Vagina (tissue), 2 donors: ENCODE measurements at regions not wholly inside any gene's neighbourhood (a gene's known extent, or its start where the extent isn't known, plus 50 kb on each side); places are given as distances from the start of the nearest gene placed in this dataset.

Source experiments
- DNase-seq, 2 donors: peaks; one replicate each; pipeline ENCODE4 v3.0.0-alpha.2; 2017; ENCODE audit errors: extremely low spot score in 2 of 2
- H3K27ac ChIP-seq: fragments of 200-600 bp; sonication (generic); one replicate; pipeline ENCODE4 v1.5.1; 2019
- H3K27me3 ChIP-seq: fragments of 200-600 bp; sonication (generic); one replicate; pipeline ENCODE4 v1.5.1; 2019
- H3K36me3 ChIP-seq, 2 donors: fragments of 200-600 bp; sonication (generic); one replicate each; pipeline ENCODE4 v1.5.1; 2017 to 2019
- H3K4me1 ChIP-seq: fragments of 200-600 bp; sonication (generic); one replicate; pipeline ENCODE4 v1.5.1; 2019
- H3K4me3 ChIP-seq, 2 donors: fragments of 200-600 bp; sonication (generic); 1 replicate in 1 of 2; 2 replicates in 1 of 2; pipeline ENCODE4 v1.5.1; 2016 to 2019
- H3K9me3 ChIP-seq: fragments of 200-600 bp; sonication (generic); one replicate; pipeline ENCODE4 v1.5.1; 2019
- POLR2A ChIP-seq, 2 donors: fragments of 450-650 bp; IDR thresholded peaks; one replicate each; pipeline ENCODE4 v1.6.1; 2017; ENCODE audit warnings: antibody characterized with exemption in 2 of 2, mild to moderate bottlenecking in 2 of 2, moderate library complexity in 2 of 2
- POLR2AphosphoS5 ChIP-seq, 2 donors: sonication (generic); formaldehyde crosslinking; IDR thresholded peaks; one replicate each; pipeline ENCODE4 v1.9.0; 2017; ENCODE audit warnings: antibody characterized with exemption in 2 of 2, mild to moderate bottlenecking in 2 of 2, low read depth in 1 of 2; ENCODE audit not compliant: insufficient read depth in 1 of 2
- intact Hi-C: fragments of 100-400 bp; cut with DNase I; formaldehyde crosslinking; loops from one replicate; pipeline ENCODE4 v1.15.1; 2023
- TF ChIP-seq, protein P1 (sequence below), 3 experiments: fragments of 450-650 bp in 2 of 3; fragments of 200-600 bp in 1 of 3; sonication (generic) in 1 of 3; IDR thresholded peaks; one replicate each; pipeline ENCODE4 v1.5.1; 2017 to 2019; ENCODE audit warnings: antibody characterized with exemption in 3 of 3, mild to moderate bottlenecking in 2 of 3, moderate library complexity in 2 of 3

DNA sequence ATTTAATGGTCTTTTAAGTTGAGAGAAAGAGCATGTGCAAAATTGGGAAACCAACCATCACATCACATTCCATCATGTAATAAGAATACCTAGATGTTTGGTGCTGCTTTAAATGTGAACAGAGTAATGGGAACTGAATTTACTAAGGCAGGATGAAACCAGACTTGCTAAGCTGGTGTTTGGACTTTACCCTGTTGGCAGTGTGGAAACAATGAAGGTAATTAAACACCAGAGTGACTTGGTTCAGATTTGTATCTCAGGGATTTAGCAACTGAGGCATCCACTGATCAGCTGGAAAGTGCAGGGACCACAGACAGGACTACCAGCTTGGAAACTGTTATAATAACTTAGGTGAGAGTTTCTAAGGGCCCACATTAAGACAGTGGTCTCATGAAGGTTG, 263.4 kb downstream of the OLFM3 start:
- Histone ChIP-seq H3K4me1 (no peaks in the 10 kb centered on the region), H3K36me3 (no peaks in the 10 kb centered on the region), H3K9me3 (no peaks in the 10 kb centered on the region), H3K27me3 (no peaks in the 10 kb centered on the region), H3K27ac (no peak overlapping the region), H3K4me3 (no peak overlapping the region)
- no peak for DNase-seq
- TF ChIP-seq POLR2AphosphoS5 (IDR thresholded peaks at IDR 0.05; ENCODE audit: insufficient read depth in 1 of 2, low read depth in 1 of 2) (no peak), POLR2A (IDR thresholded peaks at IDR 0.05) (no peak)
- TF ChIP-seq, protein P1, sequence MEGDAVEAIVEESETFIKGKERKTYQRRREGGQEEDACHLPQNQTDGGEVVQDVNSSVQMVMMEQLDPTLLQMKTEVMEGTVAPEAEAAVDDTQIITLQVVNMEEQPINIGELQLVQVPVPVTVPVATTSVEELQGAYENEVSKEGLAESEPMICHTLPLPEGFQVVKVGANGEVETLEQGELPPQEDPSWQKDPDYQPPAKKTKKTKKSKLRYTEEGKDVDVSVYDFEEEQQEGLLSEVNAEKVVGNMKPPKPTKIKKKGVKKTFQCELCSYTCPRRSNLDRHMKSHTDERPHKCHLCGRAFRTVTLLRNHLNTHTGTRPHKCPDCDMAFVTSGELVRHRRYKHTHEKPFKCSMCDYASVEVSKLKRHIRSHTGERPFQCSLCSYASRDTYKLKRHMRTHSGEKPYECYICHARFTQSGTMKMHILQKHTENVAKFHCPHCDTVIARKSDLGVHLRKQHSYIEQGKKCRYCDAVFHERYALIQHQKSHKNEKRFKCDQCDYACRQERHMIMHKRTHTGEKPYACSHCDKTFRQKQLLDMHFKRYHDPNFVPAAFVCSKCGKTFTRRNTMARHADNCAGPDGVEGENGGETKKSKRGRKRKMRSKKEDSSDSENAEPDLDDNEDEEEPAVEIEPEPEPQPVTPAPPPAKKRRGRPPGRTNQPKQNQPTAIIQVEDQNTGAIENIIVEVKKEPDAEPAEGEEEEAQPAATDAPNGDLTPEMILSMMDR (IDR thresholded peaks at IDR 0.05): no peak
- intact Hi-C loops: no loop called here

DNA sequence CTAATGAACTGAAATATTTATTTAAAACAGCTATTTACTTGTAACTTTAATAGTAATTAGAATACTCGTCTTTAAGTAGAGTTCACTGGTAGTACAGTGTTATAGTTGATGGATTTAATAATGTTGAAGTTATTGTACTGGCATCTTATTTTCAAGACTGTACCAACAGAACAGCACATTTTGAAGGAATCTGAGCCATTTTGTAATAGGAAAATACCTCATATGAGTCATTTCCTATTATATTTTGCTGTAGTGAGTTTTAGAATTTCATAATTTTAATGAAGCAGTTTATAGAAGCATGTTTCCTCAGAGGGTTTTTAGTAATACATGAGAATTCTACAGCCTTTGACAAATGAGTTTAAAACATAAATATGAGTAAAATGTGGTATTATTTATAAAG, 258.3 kb downstream of the OLFM3 start:
- Histone ChIP-seq H3K4me1 (no peaks in the 10 kb centered on the region), H3K4me3 (no peak overlapping the region)

DNA sequence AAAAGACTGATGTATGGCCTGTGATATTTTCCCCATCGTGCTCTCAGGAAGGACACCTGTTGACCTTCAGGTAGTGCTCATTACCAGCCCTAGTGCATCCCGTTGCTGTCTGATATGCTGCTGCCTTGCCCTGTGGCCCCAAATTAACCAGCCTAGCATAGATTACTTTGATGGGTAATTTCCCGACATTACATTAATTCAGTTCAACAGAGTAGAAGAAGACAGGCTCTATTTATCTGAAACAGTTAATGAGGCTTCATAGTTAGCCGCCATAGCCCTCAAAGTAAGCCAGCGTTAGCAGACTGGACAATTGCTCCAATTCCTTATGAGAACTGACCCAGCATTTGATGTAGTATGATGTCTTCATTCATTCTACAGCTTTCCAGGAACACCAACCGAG, 257.6 kb downstream of the OLFM3 start:
- Histone ChIP-seq H3K36me3 (no peaks in the 10 kb centered on the region), H3K4me3 (no peak overlapping the region), H3K27me3 (no peaks in the 10 kb centered on the region), H3K27ac (no peak overlapping the region), H3K9me3 (no peaks in the 10 kb centered on the region), H3K4me1 (no peaks in the 10 kb centered on the region)
- TF ChIP-seq POLR2A (IDR thresholded peaks at IDR 0.05): no peak
- TF ChIP-seq POLR2AphosphoS5 (IDR thresholded peaks at IDR 0.05; ENCODE audit: insufficient read depth in 1 of 2, low read depth in 1 of 2): no peak
- TF ChIP-seq, protein P1 (IDR thresholded peaks at IDR 0.05): no peak
- DNase-seq: no peak
- intact Hi-C loops: no loop called here

More for the DNA sequence above, 258.3 kb downstream of the OLFM3 start:
- Histone ChIP-seq H3K27ac (no peak overlapping the region), H3K36me3 (no peaks in the 10 kb centered on the region), H3K9me3 (no peaks in the 10 kb centered on the region), H3K27me3 (no peaks in the 10 kb centered on the region)
- intact Hi-C loops: no loop called here
- TF ChIP-seq, protein P1 (IDR thresholded peaks at IDR 0.05): no peak
- TF ChIP-seq POLR2A (IDR thresholded peaks at IDR 0.05) (no peak), POLR2AphosphoS5 (IDR thresholded peaks at IDR 0.05; ENCODE audit: insufficient read depth in 1 of 2, low read depth in 1 of 2) (no peak)
- no peak for DNase-seq

DNA sequence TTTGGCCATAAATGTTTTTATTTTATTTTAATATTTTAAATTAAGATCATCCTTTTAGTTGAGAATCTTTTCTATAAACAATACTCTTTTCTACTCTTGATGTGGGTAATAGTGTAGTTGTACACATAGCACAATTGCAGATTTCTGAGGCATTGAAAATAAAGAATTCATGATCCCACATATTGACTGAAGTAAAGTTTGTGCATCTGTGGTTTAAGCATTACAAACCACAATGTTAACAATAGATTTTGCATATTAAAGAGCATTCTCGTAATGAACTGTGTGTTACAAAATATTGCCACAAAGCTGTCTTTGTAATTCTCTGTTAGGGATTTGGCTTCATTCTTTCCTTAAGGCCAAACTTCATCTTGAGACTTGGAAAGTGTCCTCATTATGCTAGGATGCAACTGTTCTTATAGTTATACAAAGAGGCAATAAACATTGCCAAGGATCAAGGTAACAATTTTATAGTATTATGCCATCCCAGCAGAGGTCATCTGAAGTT, 256.8 kb downstream of the OLFM3 start:
- intact Hi-C loops: no loop called here
- Histone ChIP-seq H3K9me3 (no peaks in the 10 kb centered on the region), H3K27me3 (no peaks in the 10 kb centered on the region), H3K4me3 (no peak overlapping the region), H3K27ac (no peak overlapping the region), H3K36me3 (no peaks in the 10 kb centered on the region), H3K4me1 (no peaks in the 10 kb centered on the region)
- TF ChIP-seq, protein P1 (IDR thresholded peaks at IDR 0.05): no peak
- no peak for TF ChIP-seq POLR2A (IDR thresholded peaks at IDR 0.05)
- no peak for TF ChIP-seq POLR2AphosphoS5 (IDR thresholded peaks at IDR 0.05; ENCODE audit: insufficient read depth in 1 of 2, low read depth in 1 of 2)
- DNase-seq: no peak

DNA sequence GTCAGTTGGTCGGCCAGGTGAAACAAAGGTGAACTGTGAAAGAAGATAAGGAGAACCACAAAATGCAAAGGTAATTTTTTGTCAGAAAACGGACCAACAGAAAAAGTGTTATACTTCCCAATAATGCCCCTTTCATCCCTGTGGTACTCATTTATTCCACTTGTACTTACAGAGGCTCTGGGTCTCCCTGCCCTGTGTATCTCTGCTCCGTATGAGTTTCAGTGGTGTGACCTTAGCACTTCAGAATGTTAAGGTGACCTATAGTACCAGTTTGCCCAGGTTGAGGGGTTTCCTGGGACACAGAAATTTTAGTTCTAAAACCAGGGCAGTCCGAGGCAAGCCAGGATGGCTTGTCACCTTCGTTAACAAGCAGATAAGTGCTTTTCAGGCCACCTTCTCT, 254.8 kb downstream of the OLFM3 start:
- no peak for TF ChIP-seq POLR2A (IDR thresholded peaks at IDR 0.05)
- TF ChIP-seq, protein P1 (IDR thresholded peaks at IDR 0.05): no peak
- TF ChIP-seq POLR2AphosphoS5 (IDR thresholded peaks at IDR 0.05; ENCODE audit: insufficient read depth in 1 of 2, low read depth in 1 of 2): no peak
- H3K36me3 ChIP-seq: no peaks in the 10 kb centered on the region
- no peak overlapping the region for H3K27ac ChIP-seq
- no peaks in the 10 kb centered on the region for H3K9me3 ChIP-seq
- no peak overlapping the region for H3K4me3 ChIP-seq
- H3K4me1 ChIP-seq: no peaks in the 10 kb centered on the region
- DNase-seq: no peak
- intact Hi-C loops: no loop called here
- H3K27me3 ChIP-seq: no peaks in the 10 kb centered on the region
